OCI-LY3 (cell line): ENCODE measurements at regions not wholly inside any gene's neighbourhood (a gene's known extent, or its start where the extent isn't known, plus 50 kb on each side); places are given as distances from the start of the nearest gene placed in this dataset.

ENCODE experiments used
- H2AFZ ChIP-seq: fragments of 200-600, 300-600 bp; shearing (Covaris generic); 2 replicates; pipeline ENCODE4 v1.6.0; 2014; ENCODE audit warnings: antibody characterized with exemption, low read depth, low read length
- H3K27ac ChIP-seq: fragments of 200-600, 300-600 bp; sonication (generic); 2 replicates; pipeline ENCODE4 v1.5.1; 2014; ENCODE audit warnings: mild to moderate bottlenecking, low read length, moderate library complexity, mixed read lengths
- H3K27me3 ChIP-seq: fragments of 200-600, 300-600 bp; sonication (generic); 2 replicates; pipeline ENCODE4 v1.6.1; 2014; ENCODE audit warnings: low read depth, low read length, mixed read lengths
- H3K36me3 ChIP-seq: fragments of 200-600, 300-600 bp; sonication (generic); replicated peaks from 2 replicates; pipeline ENCODE3; 2014; ENCODE audit warnings: low read depth, low read length, mixed read lengths
- H3K4me1 ChIP-seq: fragments of 300-600, 200-600 bp; sonication (generic); 2 replicates; pipeline ENCODE4 v1.6.1; 2014; ENCODE audit warnings: low read length, mixed read lengths
- H3K4me2 ChIP-seq: fragments of 200-600, 300-600 bp; sonication (generic); 2 replicates; pipeline ENCODE4 v1.6.1; 2014; ENCODE audit warnings: low read length, mixed read lengths
- H3K4me3 ChIP-seq: fragments of 300-600, 200-600 bp; sonication (generic); 2 replicates; pipeline ENCODE4 v1.5.1; 2014; ENCODE audit warnings: antibody characterized with exemption, mild to moderate bottlenecking, low read length, moderate library complexity
- H3K79me2 ChIP-seq: fragments of 300-600, 200-600 bp; shearing (Covaris generic); 2 replicates; pipeline ENCODE4 v1.6.1; 2014; ENCODE audit warnings: mild to moderate bottlenecking, low read length, mixed read lengths
- H3K9ac ChIP-seq: fragments of 300-600, 200-600 bp; shearing (Covaris generic); 2 replicates; pipeline ENCODE4 v1.6.0; 2014; ENCODE audit warnings: mild to moderate bottlenecking, low read length, moderate library complexity
- H3K9me3 ChIP-seq: fragments of 200-600, 300-600 bp; shearing (Covaris generic); 2 replicates; pipeline ENCODE4 v1.6.1; 2014; ENCODE audit warnings: low read length, mixed read lengths; ENCODE audit not compliant: insufficient read depth
- H4K20me1 ChIP-seq: fragments of 200-600, 300-600 bp; sonication (generic); 2 replicates; pipeline ENCODE4 v1.6.1; 2016; ENCODE audit warnings: low read length, mixed read lengths; ENCODE audit not compliant: insufficient read depth
- EZH2phosphoT487 ChIP-seq: fragments of 200-600 bp; shearing (Covaris generic); IDR thresholded peaks from 2 replicates; pipeline ENCODE4 v1.6.1; 2018; ENCODE audit warnings: antibody characterized with exemption, mixed run types, low read depth
- TF ChIP-seq, protein P1 (sequence below): fragments of 200-600, 300-600 bp; sonication (generic); IDR thresholded peaks from 2 replicates; pipeline ENCODE4 v1.5.1; 2014; ENCODE audit warnings: antibody characterized with exemption, low read length, low read depth

DNA sequence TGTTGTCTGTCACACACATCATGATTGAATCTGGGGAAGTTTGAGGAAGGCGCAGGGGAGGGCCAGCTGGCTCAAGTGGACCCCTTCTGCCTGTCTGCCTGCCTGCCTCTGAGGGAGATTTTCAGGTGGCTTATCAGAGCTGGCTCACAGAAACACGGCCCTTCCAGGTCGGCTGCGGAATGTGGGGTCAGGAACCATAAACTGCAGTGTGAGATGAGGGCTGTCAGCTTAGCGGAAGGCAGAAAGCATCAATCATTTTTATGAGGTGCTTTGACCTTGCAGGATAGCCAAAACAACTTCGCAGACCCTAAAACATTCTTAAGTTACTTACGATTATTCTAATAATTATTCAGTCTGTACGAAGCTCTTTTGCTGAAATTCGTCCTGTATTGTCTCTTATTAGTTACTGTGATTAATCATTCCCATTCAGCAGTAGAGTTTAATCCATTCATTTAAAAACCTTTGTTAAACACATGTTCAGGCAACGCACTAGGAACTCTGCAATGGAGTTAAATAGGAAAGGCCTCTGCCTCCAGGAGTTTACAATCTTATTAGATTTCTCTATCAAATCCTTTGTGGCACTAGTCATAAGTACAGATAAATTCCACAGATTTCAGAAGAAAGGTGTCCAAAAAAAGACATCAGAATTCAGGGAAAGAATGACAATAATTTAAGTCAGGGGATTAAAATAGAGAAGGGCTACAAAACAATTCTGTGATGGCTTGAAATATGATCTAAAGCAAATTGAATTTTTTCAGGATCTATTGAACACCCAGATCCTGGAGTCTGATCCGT lies 371.6 kb downstream of the HRH4 start:
- H3K27me3 ChIP-seq = no peaks in the 10 kb centered on the region
- no peak overlapping the region for H3K27ac ChIP-seq
- no peaks in the 10 kb centered on the region for H3K9me3 ChIP-seq
- no peak overlapping the region for H2AFZ ChIP-seq
- no peak for TF ChIP-seq EZH2phosphoT487
- TF ChIP-seq, protein P1, sequence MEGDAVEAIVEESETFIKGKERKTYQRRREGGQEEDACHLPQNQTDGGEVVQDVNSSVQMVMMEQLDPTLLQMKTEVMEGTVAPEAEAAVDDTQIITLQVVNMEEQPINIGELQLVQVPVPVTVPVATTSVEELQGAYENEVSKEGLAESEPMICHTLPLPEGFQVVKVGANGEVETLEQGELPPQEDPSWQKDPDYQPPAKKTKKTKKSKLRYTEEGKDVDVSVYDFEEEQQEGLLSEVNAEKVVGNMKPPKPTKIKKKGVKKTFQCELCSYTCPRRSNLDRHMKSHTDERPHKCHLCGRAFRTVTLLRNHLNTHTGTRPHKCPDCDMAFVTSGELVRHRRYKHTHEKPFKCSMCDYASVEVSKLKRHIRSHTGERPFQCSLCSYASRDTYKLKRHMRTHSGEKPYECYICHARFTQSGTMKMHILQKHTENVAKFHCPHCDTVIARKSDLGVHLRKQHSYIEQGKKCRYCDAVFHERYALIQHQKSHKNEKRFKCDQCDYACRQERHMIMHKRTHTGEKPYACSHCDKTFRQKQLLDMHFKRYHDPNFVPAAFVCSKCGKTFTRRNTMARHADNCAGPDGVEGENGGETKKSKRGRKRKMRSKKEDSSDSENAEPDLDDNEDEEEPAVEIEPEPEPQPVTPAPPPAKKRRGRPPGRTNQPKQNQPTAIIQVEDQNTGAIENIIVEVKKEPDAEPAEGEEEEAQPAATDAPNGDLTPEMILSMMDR = no peak
- no peak overlapping the region for H3K4me2 ChIP-seq
- no peaks in the 10 kb centered on the region for H4K20me1 ChIP-seq
- no peaks in the 10 kb centered on the region for H3K79me2 ChIP-seq
- no peaks in the 10 kb centered on the region for H3K4me1 ChIP-seq
- H3K36me3 ChIP-seq = no peaks in the 10 kb centered on the region
- no peak overlapping the region for H3K4me3 ChIP-seq
- no peak overlapping the region for H3K9ac ChIP-seq

DNA sequence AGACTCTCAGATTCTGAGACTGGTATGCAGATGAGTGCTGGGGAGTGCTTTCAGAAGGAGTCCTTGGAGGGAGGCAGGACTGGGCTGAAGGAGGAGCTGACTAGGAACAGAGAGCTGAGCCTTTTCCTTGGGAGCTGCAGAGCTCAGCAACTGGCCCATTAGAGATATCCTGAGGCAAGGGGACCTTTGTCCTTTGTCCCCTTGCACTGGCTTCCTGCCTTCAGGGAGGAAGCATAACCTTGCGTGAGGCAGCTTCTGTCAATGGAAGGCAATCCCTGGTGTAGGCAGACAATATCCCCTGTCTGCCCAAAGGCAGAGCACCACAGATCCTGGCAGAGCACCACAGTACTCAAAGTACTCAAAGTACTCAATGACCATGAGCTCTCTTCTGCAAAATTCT lies 375.3 kb downstream of the HRH4 start:
- Histone ChIP-seq H3K27ac (no peak overlapping the region), H3K4me1 (no peaks in the 10 kb centered on the region), H3K4me2 (no peak overlapping the region), H3K9ac (no peak overlapping the region), H3K79me2 (no peaks in the 10 kb centered on the region), H4K20me1 (no peaks in the 10 kb centered on the region), H3K27me3 (no peaks in the 10 kb centered on the region), H3K9me3 (no peaks in the 10 kb centered on the region), H3K36me3 (no peaks in the 10 kb centered on the region), H2AFZ (no peak overlapping the region), H3K4me3 (no peak overlapping the region)
- TF ChIP-seq, protein P1 = no peak
- no peak for TF ChIP-seq EZH2phosphoT487

GRCh38 chr18:24837066-24837465 lies 376.6 kb downstream of the HRH4 start:
- Histone ChIP-seq H3K27ac (no peak overlapping the region), H3K9me3 (no peaks in the 10 kb centered on the region), H3K4me1 (no peaks in the 10 kb centered on the region), H3K9ac (no peak overlapping the region), H3K79me2 (no peaks in the 10 kb centered on the region), H3K4me2 (no peak overlapping the region), H4K20me1 (no peaks in the 10 kb centered on the region), H3K36me3 (no peaks in the 10 kb centered on the region), H3K4me3 (no peak overlapping the region), H3K27me3 (no peaks in the 10 kb centered on the region), H2AFZ (no peak overlapping the region)
- TF ChIP-seq, protein P1 = no peak
- TF ChIP-seq EZH2phosphoT487 = no peak

GRCh38 chr18:24840051-24840450 lies 379.6 kb downstream of the HRH4 start:
- no peaks in the 10 kb centered on the region for H3K27me3 ChIP-seq
- H3K27ac ChIP-seq = no peak overlapping the region
- H3K4me1 ChIP-seq = no peaks in the 10 kb centered on the region
- TF ChIP-seq EZH2phosphoT487 = no peak
- TF ChIP-seq, protein P1 = no peak
- no peak overlapping the region for H3K9ac ChIP-seq
- no peaks in the 10 kb centered on the region for H3K79me2 ChIP-seq
- no peak overlapping the region for H2AFZ ChIP-seq
- H3K4me3 ChIP-seq = no peak overlapping the region
- no peaks in the 10 kb centered on the region for H3K36me3 ChIP-seq
- no peaks in the 10 kb centered on the region for H4K20me1 ChIP-seq
- H3K9me3 ChIP-seq = no peaks in the 10 kb centered on the region
- H3K4me2 ChIP-seq = no peak overlapping the region
